ENCODE measurements at regions not wholly inside any gene's neighbourhood (a gene's known extent, or its start where the extent isn't known, plus 50 kb on each side); places are given as distances from the start of the nearest gene placed in this dataset.

DNA sequence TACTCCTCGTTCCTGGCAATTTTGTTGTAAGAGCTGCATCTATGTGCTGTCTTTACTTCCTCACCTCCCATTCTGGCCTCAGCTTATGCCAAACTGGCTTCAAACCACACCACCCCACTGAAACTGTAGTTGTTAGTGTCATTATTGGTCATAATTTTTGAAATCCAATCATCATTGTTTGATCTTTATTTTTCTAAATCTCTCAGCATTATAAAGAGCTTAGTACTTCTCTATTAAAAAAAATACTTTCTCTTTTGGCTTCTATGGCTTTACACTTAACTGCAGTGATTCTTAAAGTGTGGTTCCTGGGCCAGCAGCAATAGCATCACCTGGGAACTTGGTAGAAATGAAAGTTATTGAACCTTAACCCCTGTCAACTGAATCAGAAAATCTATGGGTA lies 83.5 kb upstream of the GRPR start:
- TF ChIP-seq, protein P1, sequence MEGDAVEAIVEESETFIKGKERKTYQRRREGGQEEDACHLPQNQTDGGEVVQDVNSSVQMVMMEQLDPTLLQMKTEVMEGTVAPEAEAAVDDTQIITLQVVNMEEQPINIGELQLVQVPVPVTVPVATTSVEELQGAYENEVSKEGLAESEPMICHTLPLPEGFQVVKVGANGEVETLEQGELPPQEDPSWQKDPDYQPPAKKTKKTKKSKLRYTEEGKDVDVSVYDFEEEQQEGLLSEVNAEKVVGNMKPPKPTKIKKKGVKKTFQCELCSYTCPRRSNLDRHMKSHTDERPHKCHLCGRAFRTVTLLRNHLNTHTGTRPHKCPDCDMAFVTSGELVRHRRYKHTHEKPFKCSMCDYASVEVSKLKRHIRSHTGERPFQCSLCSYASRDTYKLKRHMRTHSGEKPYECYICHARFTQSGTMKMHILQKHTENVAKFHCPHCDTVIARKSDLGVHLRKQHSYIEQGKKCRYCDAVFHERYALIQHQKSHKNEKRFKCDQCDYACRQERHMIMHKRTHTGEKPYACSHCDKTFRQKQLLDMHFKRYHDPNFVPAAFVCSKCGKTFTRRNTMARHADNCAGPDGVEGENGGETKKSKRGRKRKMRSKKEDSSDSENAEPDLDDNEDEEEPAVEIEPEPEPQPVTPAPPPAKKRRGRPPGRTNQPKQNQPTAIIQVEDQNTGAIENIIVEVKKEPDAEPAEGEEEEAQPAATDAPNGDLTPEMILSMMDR (IDR thresholded peaks at IDR 0.05; ENCODE audit: insufficient read depth, low read depth, low read length), result no peak
- no peak for TF ChIP-seq EZH2 (IDR thresholded peaks at IDR 0.05; ENCODE audit: insufficient read depth, low read length)

Data from astrocyte (in vitro differentiated cells and primary cell).